Caco-2 (cell line): ENCODE measurements at regions not wholly inside any gene's neighbourhood (a gene's known extent, or its start where the extent isn't known, plus 50 kb on each side); places are given as distances from the start of the nearest gene placed in this dataset.

Experiments
- BruUV-seq: library from RNA; stranded (reverse); fragments of 400-500 nt; replicated peaks from 2 replicates; lab custom pipeline; 2021; lab: Mats Ljungman, UMichigan
- CTCF ChIA-PET: fragments of 300-600 bp; sonication (Branson Sonifier 250); formaldehyde crosslinking; loops from one replicate; lab custom pipeline; 2022; ENCODE audit warnings: antibody characterized with exemption; lab: Charles Lee
- POLR2A ChIA-PET: fragments of 300-600 bp; sonication (Branson Sonifier 250); formaldehyde crosslinking; loops from one replicate; lab custom pipeline; 2022; ENCODE audit warnings: antibody characterized with exemption; lab: Charles Lee
- DNase-seq, 2 experiments: peaks; one replicate each; pipeline versions ENCODE4 v3.0.0 to v3.0.0-alpha.2; 2020 to 2022
- H3K27me3 ChIP-seq: replicated peaks from 2 replicates; pipeline ENCODE4 v1.6.0; 2011; ENCODE audit warnings: low read length; ENCODE audit not compliant: control insufficient read depth, insufficient read depth
- H3K36me3 ChIP-seq: 2 replicates; pipeline ENCODE4 v1.5.1; 2011; ENCODE audit warnings: low read length; ENCODE audit not compliant: control insufficient read depth, insufficient read depth
- H3K4me1 ChIP-seq: fragments of 250-450 bp; sonication (Bioruptor Pico); 2 replicates; pipeline ENCODE4 v1.5.1; 2020; ENCODE audit warnings: mild to moderate bottlenecking
- H3K4me3 ChIP-seq: 2 replicates; pipeline ENCODE4 v1.5.1; 2011; ENCODE audit warnings: low read depth, mild to moderate bottlenecking, control low read depth, low read length
- H3K9me3 ChIP-seq: fragments of 250-450 bp; sonication (Bioruptor Pico); 2 replicates; pipeline ENCODE4 v1.5.1; 2020; ENCODE audit warnings: mild to moderate bottlenecking, moderate library complexity
- H3K27ac Mint-ChIP-seq: one replicate; pipeline ENCODE4 v1.8.0; 2022; ENCODE audit warnings: mixed read lengths; ENCODE audit not compliant: unreplicated experiment
- H3K27me3 Mint-ChIP-seq: one replicate; pipeline ENCODE4 v1.8.0; 2022; ENCODE audit warnings: mixed read lengths; ENCODE audit not compliant: insufficient read depth, unreplicated experiment
- H3K36me3 Mint-ChIP-seq: one replicate; pipeline ENCODE4 v1.8.0; 2022; ENCODE audit warnings: mild to moderate bottlenecking, mixed read lengths; ENCODE audit not compliant: insufficient read depth, unreplicated experiment
- H3K4me1 Mint-ChIP-seq: one replicate; pipeline ENCODE4 v1.8.0; 2022; ENCODE audit warnings: low read depth, mixed read lengths; ENCODE audit not compliant: unreplicated experiment
- H3K4me3 Mint-ChIP-seq: one replicate; pipeline ENCODE4 v1.8.0; 2022; ENCODE audit warnings: mild to moderate bottlenecking, moderate library complexity, mixed read lengths; ENCODE audit not compliant: unreplicated experiment
- H3K9me3 Mint-ChIP-seq: one replicate; pipeline ENCODE4 v1.8.0; 2022; ENCODE audit warnings: mixed read lengths; ENCODE audit not compliant: unreplicated experiment
- intact Hi-C: fragments of 100-400 bp; cut with micrococcal nuclease; formaldehyde crosslinking; loops from one replicate; pipeline ENCODE4 v1.10.0; 2022; ENCODE audit not compliant: unreplicated experiment
- TF ChIP-seq, protein P1 (sequence below), 2 experiments: fragments of 200-600 bp in 1 of 2; IDR thresholded peaks; 1 replicate in 1 of 2; 2 replicates in 1 of 2; pipeline versions ENCODE4 v1.5.1 to v1.8.0; 2011 to 2022; ENCODE audit warnings: antibody characterized with exemption in 1 of 2, control low read depth in 1 of 2, inconsistent platforms in 1 of 2, low read depth in 1 of 2, low read length in 1 of 2, mild to moderate bottlenecking in 1 of 2, moderate library complexity in 1 of 2; ENCODE audit not compliant: insufficient read depth in 1 of 2, severe bottlenecking in 1 of 2, unreplicated experiment in 1 of 2

DNA sequence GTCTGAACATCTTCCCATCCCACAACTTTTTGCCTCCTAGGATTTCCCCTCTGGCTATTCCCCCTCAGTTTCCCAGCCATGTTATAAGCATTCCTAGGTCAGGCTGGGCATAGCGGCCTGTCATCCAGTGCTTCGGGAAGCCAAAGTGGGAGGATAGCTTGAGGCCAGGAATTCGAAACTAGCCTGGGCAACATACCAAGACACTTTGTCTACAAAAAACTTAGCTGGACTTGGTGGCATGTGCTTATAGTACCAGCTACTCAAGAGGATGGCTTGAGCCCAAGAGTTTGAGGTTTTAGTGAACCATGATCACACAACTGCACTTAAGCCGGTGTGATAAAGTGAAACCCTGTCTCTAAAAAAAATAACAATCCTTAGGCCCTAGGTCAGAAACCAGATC, 447.4 kb downstream of the KIF16B start:
- Histone ChIP-seq H3K9me3 (no peaks in the 10 kb centered on the region), H3K27me3 (no peaks in the 10 kb centered on the region), H3K36me3 (no peaks in the 10 kb centered on the region), H3K4me1 (no peaks in the 10 kb centered on the region), H3K4me3 (no peak overlapping the region)
- intact Hi-C loops, result no loop called here
- BruUV-seq, result no TSS peak
- peaks cover 4% of the 10 kb centered on the region for H3K9me3 Mint-ChIP-seq
- peaks cover 2% of the 10 kb centered on the region for H3K27me3 Mint-ChIP-seq
- TF ChIP-seq, protein P1, sequence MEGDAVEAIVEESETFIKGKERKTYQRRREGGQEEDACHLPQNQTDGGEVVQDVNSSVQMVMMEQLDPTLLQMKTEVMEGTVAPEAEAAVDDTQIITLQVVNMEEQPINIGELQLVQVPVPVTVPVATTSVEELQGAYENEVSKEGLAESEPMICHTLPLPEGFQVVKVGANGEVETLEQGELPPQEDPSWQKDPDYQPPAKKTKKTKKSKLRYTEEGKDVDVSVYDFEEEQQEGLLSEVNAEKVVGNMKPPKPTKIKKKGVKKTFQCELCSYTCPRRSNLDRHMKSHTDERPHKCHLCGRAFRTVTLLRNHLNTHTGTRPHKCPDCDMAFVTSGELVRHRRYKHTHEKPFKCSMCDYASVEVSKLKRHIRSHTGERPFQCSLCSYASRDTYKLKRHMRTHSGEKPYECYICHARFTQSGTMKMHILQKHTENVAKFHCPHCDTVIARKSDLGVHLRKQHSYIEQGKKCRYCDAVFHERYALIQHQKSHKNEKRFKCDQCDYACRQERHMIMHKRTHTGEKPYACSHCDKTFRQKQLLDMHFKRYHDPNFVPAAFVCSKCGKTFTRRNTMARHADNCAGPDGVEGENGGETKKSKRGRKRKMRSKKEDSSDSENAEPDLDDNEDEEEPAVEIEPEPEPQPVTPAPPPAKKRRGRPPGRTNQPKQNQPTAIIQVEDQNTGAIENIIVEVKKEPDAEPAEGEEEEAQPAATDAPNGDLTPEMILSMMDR (IDR thresholded peaks at IDR 0.05; ENCODE audit: insufficient read depth in 1 of 2, low read depth in 1 of 2, low read length in 1 of 2, severe bottlenecking in 1 of 2, unreplicated experiment in 1 of 2), result no peak
- H3K36me3 Mint-ChIP-seq, result no peaks in the 10 kb centered on the region
- POLR2A ChIA-PET, result no interaction called here
- DNase-seq, result no peak
- H3K4me3 Mint-ChIP-seq, result no peak overlapping the region
- H3K27ac Mint-ChIP-seq, result no peak overlapping the region
- peaks cover 8% of the 10 kb centered on the region for H3K4me1 Mint-ChIP-seq
- CTCF ChIA-PET, result no interaction called here

GRCh38 chr20:16124911-16125776, 448.1 kb downstream of the KIF16B start:
- Mint-ChIP-seq H3K9me3 (no peaks in the 10 kb centered on the region), H3K4me1 (peaks cover 8% of the 10 kb centered on the region), H3K4me3 (no peak overlapping the region), H3K27ac (no peak overlapping the region), H3K36me3 (no peaks in the 10 kb centered on the region), H3K27me3 (no peaks in the 10 kb centered on the region)
- H3K9me3 ChIP-seq, result no peaks in the 10 kb centered on the region
- intact Hi-C loops, result no loop called here
- H3K36me3 ChIP-seq, result no peaks in the 10 kb centered on the region
- TF ChIP-seq, protein P1 (IDR thresholded peaks at IDR 0.05; ENCODE audit: insufficient read depth in 1 of 2, low read depth in 1 of 2, low read length in 1 of 2, severe bottlenecking in 1 of 2, unreplicated experiment in 1 of 2), result no peak
- POLR2A ChIA-PET, result no interaction called here
- DNase-seq, result no peak
- no peaks in the 10 kb centered on the region for H3K4me1 ChIP-seq
- no peaks in the 10 kb centered on the region for H3K27me3 ChIP-seq
- BruUV-seq, result no TSS peak
- CTCF ChIA-PET, result no interaction called here
- no peak overlapping the region for H3K4me3 ChIP-seq

DNA sequence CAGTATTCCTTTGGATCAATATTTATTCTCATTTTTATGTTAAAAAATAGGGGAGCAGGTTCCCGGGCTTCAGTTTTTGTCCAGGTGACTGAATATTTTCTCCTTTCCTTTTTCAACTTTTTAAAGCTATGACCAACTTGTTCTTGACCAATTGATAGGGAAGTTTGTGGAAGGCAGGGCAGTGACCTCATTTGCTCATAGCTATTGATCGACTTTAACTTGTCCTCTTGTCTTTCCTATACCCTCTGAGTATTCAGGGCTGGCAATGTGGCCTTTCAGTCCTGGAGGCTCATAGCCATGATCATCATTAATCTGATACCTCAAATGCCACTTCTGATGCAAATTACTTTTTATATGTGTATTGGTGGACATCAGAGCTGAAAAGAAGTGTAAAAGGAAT, 448.8 kb downstream of the KIF16B start:
- H3K36me3 ChIP-seq, result no peaks in the 10 kb centered on the region
- DNase-seq, result no peak
- H3K9me3 Mint-ChIP-seq, result no peaks in the 10 kb centered on the region
- no peak overlapping the region for H3K4me3 ChIP-seq
- no peaks in the 10 kb centered on the region for H3K9me3 ChIP-seq
- no peaks in the 10 kb centered on the region for H3K27me3 ChIP-seq
- POLR2A ChIA-PET, result no interaction called here
- H3K4me3 Mint-ChIP-seq, result no peak overlapping the region
- intact Hi-C loops, result no loop called here
- TF ChIP-seq, protein P1 (IDR thresholded peaks at IDR 0.05; ENCODE audit: insufficient read depth in 1 of 2, low read depth in 1 of 2, low read length in 1 of 2, severe bottlenecking in 1 of 2, unreplicated experiment in 1 of 2), result no peak
- BruUV-seq, result no TSS peak
- no peaks in the 10 kb centered on the region for H3K36me3 Mint-ChIP-seq
- peaks cover 8% of the 10 kb centered on the region for H3K4me1 Mint-ChIP-seq
- H3K4me1 ChIP-seq, result no peaks in the 10 kb centered on the region
- CTCF ChIA-PET, result no interaction called here
- H3K27ac Mint-ChIP-seq, result no peak overlapping the region
- no peaks in the 10 kb centered on the region for H3K27me3 Mint-ChIP-seq
